Mucosa of rectum (tissue), 2 donors: ENCODE measurements at regions not wholly inside any gene's neighbourhood (a gene's known extent, or its start where the extent isn't known, plus 50 kb on each side); places are given as distances from the start of the nearest gene placed in this dataset.

ENCODE experiments used
- H3K27ac ChIP-seq, 2 donors: one replicate each; pipeline ENCODE4 v1.7.0; 2013; ENCODE audit warnings: inconsistent platforms in 2 of 2, low read depth in 2 of 2, low read length in 2 of 2
- H3K27me3 ChIP-seq, 2 donors: one replicate each; pipeline ENCODE4 v1.7.0; 2013; ENCODE audit warnings: low read length in 2 of 2; ENCODE audit not compliant: control insufficient read depth in 2 of 2, insufficient read depth in 2 of 2
- H3K36me3 ChIP-seq, 2 donors: one replicate each; pipeline ENCODE4 v1.7.0; 2013; ENCODE audit warnings: low read length in 2 of 2; ENCODE audit not compliant: control insufficient read depth in 2 of 2, insufficient read depth in 2 of 2
- H3K4me1 ChIP-seq, 2 donors: one replicate each; pipeline ENCODE4 v1.7.0; 2013; ENCODE audit warnings: low read length in 2 of 2, mild to moderate bottlenecking in 1 of 2; ENCODE audit not compliant: control insufficient read depth in 2 of 2, insufficient read depth in 2 of 2
- H3K4me3 ChIP-seq, 2 donors: one replicate each; pipeline ENCODE4 v1.7.0; 2013; ENCODE audit warnings: low read length in 2 of 2
- H3K9ac ChIP-seq, 2 donors: one replicate each; pipeline ENCODE4 v1.7.0; 2013; ENCODE audit warnings: low read length in 2 of 2, low read depth in 1 of 2, mild to moderate bottlenecking in 1 of 2
- H3K9me3 ChIP-seq, 2 donors: one replicate each; pipeline ENCODE4 v1.7.0; 2013; ENCODE audit warnings: low read length in 2 of 2; ENCODE audit not compliant: control insufficient read depth in 2 of 2
- donor health status: healthy.
- donor health status: Normal muscosa, but diverticular disease.

- H3K27me3 ChIP-seq: no peaks in the 10 kb centered on the region
- H3K9ac ChIP-seq: no peak overlapping the region
- H3K9me3 ChIP-seq: no peaks in the 10 kb centered on the region
Observed at GRCh38 chr13:78430166-78430791, 173.1 kb downstream of the POU4F1 start.

GRCh38 chr13:78428646-78429045, 174.7 kb downstream of the POU4F1 start:
- no peaks in the 10 kb centered on the region for H3K9me3 ChIP-seq
- H3K4me3 ChIP-seq: no peak overlapping the region
- no peaks in the 10 kb centered on the region for H3K4me1 ChIP-seq
- no peak overlapping the region for H3K9ac ChIP-seq
- no peaks in the 10 kb centered on the region for H3K27me3 ChIP-seq
- no peaks in the 10 kb centered on the region for H3K36me3 ChIP-seq
- H3K27ac ChIP-seq: no peak overlapping the region

More at GRCh38 chr13:78430166-78430791, 173.1 kb downstream of the POU4F1 start:
- Histone ChIP-seq H3K4me1 (no peaks in the 10 kb centered on the region), H3K27ac (no peak overlapping the region), H3K36me3 (no peaks in the 10 kb centered on the region), H3K4me3 (no peak overlapping the region)

GRCh38 chr13:78426183-78426582, 177.2 kb downstream of the POU4F1 start:
- H3K9ac ChIP-seq: no peak overlapping the region
- H3K4me1 ChIP-seq: no peaks in the 10 kb centered on the region
- no peak overlapping the region for H3K4me3 ChIP-seq
- H3K9me3 ChIP-seq: no peaks in the 10 kb centered on the region
- no peaks in the 10 kb centered on the region for H3K27me3 ChIP-seq
- no peak overlapping the region for H3K27ac ChIP-seq
- H3K36me3 ChIP-seq: no peaks in the 10 kb centered on the region

- Histone ChIP-seq H3K9ac (no peak overlapping the region), H3K4me1 (no peaks in the 10 kb centered on the region), H3K9me3 (no peaks in the 10 kb centered on the region), H3K27me3 (peaks cover 0 to 3% of the 10 kb centered on the region in 2 donors), H3K27ac (no peak overlapping the region), H3K36me3 (no peaks in the 10 kb centered on the region), H3K4me3 (no peak overlapping the region)
Observed at GRCh38 chr13:78420814-78421213, 182.5 kb downstream of the POU4F1 start.

- Histone ChIP-seq H3K9me3 (no peaks in the 10 kb centered on the region), H3K27me3 (no peaks in the 10 kb centered on the region), H3K9ac (no peak overlapping the region), H3K4me3 (no peak overlapping the region), H3K27ac (no peak overlapping the region), H3K36me3 (no peaks in the 10 kb centered on the region), H3K4me1 (no peaks in the 10 kb centered on the region)
Observed at GRCh38 chr13:78413887-78414553, 189.3 kb downstream of the POU4F1 start.

- no peaks in the 10 kb centered on the region for H3K36me3 ChIP-seq
- H3K27me3 ChIP-seq: no peaks in the 10 kb centered on the region
- no peak overlapping the region for H3K4me3 ChIP-seq
- H3K9ac ChIP-seq: no peak overlapping the region
- H3K9me3 ChIP-seq: no peaks in the 10 kb centered on the region
- no peaks in the 10 kb centered on the region for H3K4me1 ChIP-seq
- H3K27ac ChIP-seq: no peak overlapping the region
Observed at GRCh38 chr13:78410847-78411246, 192.5 kb downstream of the POU4F1 start.

- H3K9ac ChIP-seq: no peak overlapping the region
- no peaks in the 10 kb centered on the region for H3K4me1 ChIP-seq
- H3K4me3 ChIP-seq: no peak overlapping the region
- H3K27me3 ChIP-seq: no peaks in the 10 kb centered on the region
- no peaks in the 10 kb centered on the region for H3K9me3 ChIP-seq
- no peaks in the 10 kb centered on the region for H3K36me3 ChIP-seq
- no peak overlapping the region for H3K27ac ChIP-seq
Observed at GRCh38 chr13:78410164-78410563, 193.2 kb downstream of the POU4F1 start.

GRCh38 chr13:78409172-78409571, 194.2 kb downstream of the POU4F1 start:
- Histone ChIP-seq H3K27me3 (no peaks in the 10 kb centered on the region), H3K4me1 (no peaks in the 10 kb centered on the region), H3K36me3 (no peaks in the 10 kb centered on the region), H3K4me3 (no peak overlapping the region), H3K27ac (no peak overlapping the region), H3K9me3 (no peaks in the 10 kb centered on the region), H3K9ac (no peak overlapping the region)

GRCh38 chr13:78404846-78405360, 198.4 kb downstream of the POU4F1 start:
- H3K27me3 ChIP-seq: no peaks in the 10 kb centered on the region
- H3K9me3 ChIP-seq: no peaks in the 10 kb centered on the region
- no peak overlapping the region for H3K4me3 ChIP-seq
- no peaks in the 10 kb centered on the region for H3K36me3 ChIP-seq
- no peak overlapping the region for H3K9ac ChIP-seq
- no peak overlapping the region for H3K27ac ChIP-seq
- no peaks in the 10 kb centered on the region for H3K4me1 ChIP-seq

GRCh38 chr13:78402708-78403400, 200.5 kb downstream of the POU4F1 start:
- H3K27ac ChIP-seq: no peak overlapping the region
- no peaks in the 10 kb centered on the region for H3K4me1 ChIP-seq
- H3K9me3 ChIP-seq: no peaks in the 10 kb centered on the region
- no peak overlapping the region for H3K9ac ChIP-seq
- H3K4me3 ChIP-seq: no peak overlapping the region
- H3K36me3 ChIP-seq: no peaks in the 10 kb centered on the region
- H3K27me3 ChIP-seq: no peaks in the 10 kb centered on the region
